ENCODE measurements at regions not wholly inside any gene's neighbourhood (a gene's known extent, or its start where the extent isn't known, plus 50 kb on each side); places are given as distances from the start of the nearest gene placed in this dataset.

DNA sequence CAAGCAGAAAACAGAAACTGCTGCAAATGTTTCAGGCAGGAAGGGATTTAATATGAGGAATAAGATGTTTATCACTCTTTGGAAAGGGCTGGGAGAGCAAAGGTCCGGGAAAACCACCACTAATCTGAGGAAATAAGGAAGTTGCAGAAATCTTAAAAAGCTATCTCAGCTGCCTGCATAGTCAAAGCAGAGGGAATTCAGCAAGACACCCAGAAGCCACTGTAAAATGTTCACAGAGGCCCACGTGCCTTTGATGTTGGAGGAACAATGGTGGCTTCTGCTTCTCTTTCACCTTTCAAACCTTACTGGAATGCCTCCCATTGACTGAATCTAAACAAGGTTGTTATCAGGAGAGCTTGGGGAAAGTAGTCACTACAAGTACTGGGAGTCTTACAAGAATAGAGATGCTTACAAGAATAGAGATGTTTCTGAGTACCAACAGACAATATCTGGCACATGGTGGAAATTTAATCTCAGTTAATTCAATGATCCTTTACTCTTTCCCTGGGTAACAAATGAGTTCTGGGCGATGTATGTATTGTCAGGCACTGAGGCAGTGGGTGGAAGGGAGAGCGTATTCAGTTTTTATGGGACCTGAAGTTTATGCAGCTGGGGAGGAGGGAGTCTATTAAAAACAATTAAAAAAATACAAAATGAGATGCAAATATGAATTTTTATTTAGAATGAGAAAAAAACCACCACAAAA is 56.1 kb upstream of the MED13 start:
- Histone ChIP-seq H3K4me3 (ENCODE audit: low read depth, low read length) (no peak overlapping the region), H3K27me3 (ENCODE audit: control insufficient read depth, insufficient read depth, low read length) (no peaks in the 10 kb centered on the region), H3K36me3 (ENCODE audit: control insufficient read depth, insufficient read depth, low read length) (no peaks in the 10 kb centered on the region)
- FAIRE-seq: no peak
- no peak for DNase-seq (ENCODE audit: low read depth)
- TF ChIP-seq, protein P1, sequence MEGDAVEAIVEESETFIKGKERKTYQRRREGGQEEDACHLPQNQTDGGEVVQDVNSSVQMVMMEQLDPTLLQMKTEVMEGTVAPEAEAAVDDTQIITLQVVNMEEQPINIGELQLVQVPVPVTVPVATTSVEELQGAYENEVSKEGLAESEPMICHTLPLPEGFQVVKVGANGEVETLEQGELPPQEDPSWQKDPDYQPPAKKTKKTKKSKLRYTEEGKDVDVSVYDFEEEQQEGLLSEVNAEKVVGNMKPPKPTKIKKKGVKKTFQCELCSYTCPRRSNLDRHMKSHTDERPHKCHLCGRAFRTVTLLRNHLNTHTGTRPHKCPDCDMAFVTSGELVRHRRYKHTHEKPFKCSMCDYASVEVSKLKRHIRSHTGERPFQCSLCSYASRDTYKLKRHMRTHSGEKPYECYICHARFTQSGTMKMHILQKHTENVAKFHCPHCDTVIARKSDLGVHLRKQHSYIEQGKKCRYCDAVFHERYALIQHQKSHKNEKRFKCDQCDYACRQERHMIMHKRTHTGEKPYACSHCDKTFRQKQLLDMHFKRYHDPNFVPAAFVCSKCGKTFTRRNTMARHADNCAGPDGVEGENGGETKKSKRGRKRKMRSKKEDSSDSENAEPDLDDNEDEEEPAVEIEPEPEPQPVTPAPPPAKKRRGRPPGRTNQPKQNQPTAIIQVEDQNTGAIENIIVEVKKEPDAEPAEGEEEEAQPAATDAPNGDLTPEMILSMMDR (IDR thresholded peaks at IDR 0.05; ENCODE audit: insufficient read depth, low read length, severe bottlenecking): no peak

DNA sequence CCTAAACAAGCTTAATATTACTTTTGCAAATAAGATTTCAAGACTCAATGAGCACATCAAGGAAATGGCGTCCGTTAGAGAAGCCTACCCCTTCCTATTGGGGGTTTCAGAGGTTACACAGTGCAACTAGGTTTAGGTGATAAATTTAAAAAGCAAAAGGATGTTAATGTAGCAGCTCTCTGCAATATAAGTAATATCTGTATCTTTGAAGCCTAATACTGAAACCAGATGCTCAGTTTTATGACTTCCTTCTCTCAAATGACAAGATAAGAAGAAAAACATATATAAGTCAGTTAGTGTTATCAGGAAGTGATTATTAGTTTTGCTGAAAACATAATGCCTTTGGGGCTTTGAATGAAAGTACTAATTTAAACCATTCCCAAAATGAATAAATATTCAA is 54.3 kb upstream of the MED13 start:
- Histone ChIP-seq H3K27me3 (ENCODE audit: control insufficient read depth, insufficient read depth, low read length) (no peaks in the 10 kb centered on the region), H3K4me3 (ENCODE audit: low read depth, low read length) (no peak overlapping the region), H3K36me3 (ENCODE audit: control insufficient read depth, insufficient read depth, low read length) (no peaks in the 10 kb centered on the region)
- DNase-seq (ENCODE audit: low read depth) (no peak), FAIRE-seq (no peak)
- TF ChIP-seq, protein P1 (IDR thresholded peaks at IDR 0.05; ENCODE audit: insufficient read depth, low read length, severe bottlenecking): no peak
